Liver (tissue), 8 donors: ENCODE measurements at regions not wholly inside any gene's neighbourhood (a gene's known extent, or its start where the extent isn't known, plus 50 kb on each side); places are given as distances from the start of the nearest gene placed in this dataset.

ENCODE experiments used
- DNase-seq: peaks from one replicate; pipeline ENCODE4 v3.0.0-alpha.2; 2017; ENCODE audit warnings: low spot score
- H3K27ac ChIP-seq, 2 donors: one replicate each; pipeline ENCODE4 v1.7.0; 2013; ENCODE audit warnings: inconsistent platforms in 2 of 2, low read length in 2 of 2, control low read depth in 1 of 2, low read depth in 1 of 2, mild to moderate bottlenecking in 1 of 2
- H3K27me3 ChIP-seq, 4 donors: one replicate each; pipeline versions ENCODE4 v1.6.1 to v1.7.0; 2013; ENCODE audit warnings: low read length in 3 of 4, inconsistent platforms in 1 of 4, mild to moderate bottlenecking in 1 of 4, moderate library complexity in 1 of 4; ENCODE audit not compliant: control insufficient read depth in 4 of 4, insufficient read depth in 4 of 4
- H3K36me3 ChIP-seq, 4 donors: one replicate each; pipeline versions ENCODE4 v1.6.1 to v1.7.0; 2013; ENCODE audit warnings: low read length in 3 of 4, mild to moderate bottlenecking in 3 of 4, low read depth in 1 of 4, moderate library complexity in 1 of 4; ENCODE audit not compliant: control insufficient read depth in 4 of 4, insufficient read depth in 3 of 4
- H3K4me1 ChIP-seq, 4 donors: one replicate each; pipeline versions ENCODE4 v1.6.1 to v1.7.0; 2013; ENCODE audit warnings: low read length in 3 of 4, mild to moderate bottlenecking in 3 of 4, moderate library complexity in 1 of 4; ENCODE audit not compliant: control insufficient read depth in 4 of 4, insufficient read depth in 4 of 4
- H3K4me3 ChIP-seq, 3 donors: one replicate each; pipeline versions ENCODE4 v1.6.1 to v1.7.0; 2013; ENCODE audit warnings: low read length in 3 of 3, control low read depth in 1 of 3, low read depth in 1 of 3, mild to moderate bottlenecking in 1 of 3
- H3K9ac ChIP-seq, 2 donors: one replicate each; pipeline ENCODE4 v1.7.0; 2013; ENCODE audit warnings: low read length in 2 of 2, mild to moderate bottlenecking in 2 of 2, moderate library complexity in 2 of 2, control low read depth in 1 of 2, low read depth in 1 of 2
- H3K9me3 ChIP-seq, 4 donors: one replicate each; pipeline versions ENCODE4 v1.6.1 to v1.7.0; 2013; ENCODE audit warnings: low read length in 3 of 4; ENCODE audit not compliant: control insufficient read depth in 4 of 4
- ATF3 ChIP-seq: IDR thresholded peaks from 2 replicates; pipeline ENCODE4 v1.6.1; 2016; ENCODE audit warnings: antibody characterized with exemption
- CTCF ChIP-seq: fragments of 150-350 bp; IDR thresholded peaks from 2 replicates; pipeline ENCODE4 v1.5.1; 2017; ENCODE audit warnings: improper control_type of control experiment, low read depth, low read length; ENCODE audit not compliant: missing input control
- EGR1 ChIP-seq, 2 donors: IDR thresholded peaks; 2 replicates each; pipeline ENCODE4 v1.6.1; 2016 to 2018; ENCODE audit warnings: antibody characterized with exemption in 2 of 2, low read depth in 2 of 2
- FOXA1 ChIP-seq: IDR thresholded peaks from 2 replicates; pipeline ENCODE4 v1.6.1; 2016; ENCODE audit warnings: antibody characterized with exemption
- FOXA2 ChIP-seq: IDR thresholded peaks from 2 replicates; pipeline ENCODE4 v1.6.1; 2016; ENCODE audit warnings: antibody characterized with exemption
- GABPA ChIP-seq, 2 donors: IDR thresholded peaks in 1 of 2; conservative IDR thresholded peaks in 1 of 2; 2 replicates each; pipeline ENCODE4 v1.6.1; 2016; ENCODE audit warnings: antibody characterized with exemption in 2 of 2, mild to moderate bottlenecking in 1 of 2, moderate library complexity in 1 of 2
- HNF4A ChIP-seq, 2 donors: conservative IDR thresholded peaks; 2 replicates each; pipeline ENCODE4 v1.6.1; 2016; ENCODE audit warnings: antibody characterized with exemption in 2 of 2, mild to moderate bottlenecking in 2 of 2
- HNF4G ChIP-seq: IDR thresholded peaks from 2 replicates; pipeline ENCODE4 v1.6.1; 2016; ENCODE audit warnings: antibody characterized with exemption
- JUND ChIP-seq, 2 donors: IDR thresholded peaks; 2 replicates each; pipeline ENCODE4 v1.6.1; 2016; ENCODE audit warnings: antibody characterized with exemption in 2 of 2
- MAX ChIP-seq: IDR thresholded peaks from 2 replicates; pipeline ENCODE4 v1.6.1; 2016; ENCODE audit warnings: antibody characterized with exemption
- NR2F2 ChIP-seq: IDR thresholded peaks from 2 replicates; pipeline ENCODE4 v1.6.1; 2016; ENCODE audit warnings: antibody characterized with exemption
- RAD21 ChIP-seq, 2 donors: IDR thresholded peaks; 2 replicates each; pipeline ENCODE4 v1.6.1; 2016; ENCODE audit warnings: antibody characterized with exemption in 2 of 2, mild to moderate bottlenecking in 2 of 2
- REST ChIP-seq: IDR thresholded peaks from 2 replicates; pipeline ENCODE4 v1.6.1; 2016; ENCODE audit warnings: antibody characterized with exemption, mild to moderate bottlenecking
- RXRA ChIP-seq, 2 donors: IDR thresholded peaks; 2 replicates each; pipeline ENCODE4 v1.6.1; 2017 to 2018; ENCODE audit warnings: antibody characterized with exemption in 2 of 2, mild to moderate bottlenecking in 1 of 2
- SP1 ChIP-seq: IDR thresholded peaks from 2 replicates; pipeline ENCODE4 v1.6.1; 2018; ENCODE audit warnings: antibody characterized with exemption, mild to moderate bottlenecking
- TAF1 ChIP-seq: conservative IDR thresholded peaks from 2 replicates; pipeline ENCODE4 v1.6.1; 2016; ENCODE audit warnings: antibody characterized with exemption, mild to moderate bottlenecking
- YY1 ChIP-seq: IDR thresholded peaks from 2 replicates; pipeline ENCODE4 v1.6.1; 2016; ENCODE audit warnings: antibody characterized with exemption, mild to moderate bottlenecking
- ZBTB33 ChIP-seq: IDR thresholded peaks from 2 replicates; pipeline ENCODE4 v1.6.1; 2016; ENCODE audit warnings: antibody characterized with exemption
- WGBS: extraction: QIAGEN DNeasy Blood & Tissue Kit; methylation state at CpG from one replicate; pipeline ENCODE4 v1.1.7; 2013; 5-methylcytosine and 5-hydroxymethylcytosine counted together
- donor health status: healthy.
- donor health status: healthy.
- donor health status: healthy.
- donor health status: healthy.
- donor health status: healthy.

GRCh38 chr18:26764586-26764985 lies 100.9 kb downstream of the AQP4 start:
- no peaks in the 10 kb centered on the region for H3K36me3 ChIP-seq
- peaks cover 14 to 22% (median 19%) of the 10 kb centered on the region in 4 donors for H3K4me1 ChIP-seq
- H3K27me3 ChIP-seq: no peaks in the 10 kb centered on the region
- no peak for TF ChIP-seq JUND (IDR thresholded peaks at IDR 0.05)
- no peak for TF ChIP-seq HNF4G
- TF ChIP-seq RAD21 (IDR thresholded peaks at IDR 0.05): no peak
- TF ChIP-seq EGR1 (IDR thresholded peaks at IDR 0.05; ENCODE audit: low read depth in 2 of 2): no peak
- TF ChIP-seq NR2F2: no peak
- no peak for TF ChIP-seq FOXA1
- TF ChIP-seq HNF4A (conservative IDR thresholded peaks at IDR 0.05): no peak
- TF ChIP-seq REST: no peak
- no peak for TF ChIP-seq RXRA (IDR thresholded peaks at IDR 0.05)
- no peak for TF ChIP-seq YY1
- no peak for TF ChIP-seq ZBTB33
- TF ChIP-seq SP1: no peak
- no peak for TF ChIP-seq MAX
- no peak for TF ChIP-seq FOXA2
- TF ChIP-seq ATF3: no peak
- no peak for TF ChIP-seq TAF1
- no peak for TF ChIP-seq GABPA (IDR thresholded peaks at IDR 0.05 in 1 of 2, conservative IDR thresholded peaks at IDR 0.05 in 1 of 2)
- no peak for TF ChIP-seq CTCF
- DNase-seq: no peak
- H3K9ac ChIP-seq: no peak overlapping the region
- H3K27ac ChIP-seq: no peak overlapping the region
- no peak overlapping the region for H3K4me3 ChIP-seq
- H3K9me3 ChIP-seq: no peaks in the 10 kb centered on the region

- TF ChIP-seq FOXA2 (peak; percentile 53), TAF1 (no peak), JUND (IDR thresholded peaks at IDR 0.05) (no peak), FOXA1 (peak; percentile 33), HNF4A (conservative IDR thresholded peaks at IDR 0.05) (peak in 1 of 2 donors; percentile 5)
- H3K9me3 ChIP-seq: no peaks in the 10 kb centered on the region
- WGBS: 52% methylated on average over 1 of the region's 1 CpG
- no peak for DNase-seq
- H3K36me3 ChIP-seq: no peaks in the 10 kb centered on the region
- no peak overlapping the region for H3K27ac ChIP-seq
- no peak overlapping the region for H3K9ac ChIP-seq
- H3K4me3 ChIP-seq: no peak overlapping the region
- H3K27me3 ChIP-seq: no peaks in the 10 kb centered on the region
- H3K4me1 ChIP-seq: peaks cover 14 to 22% (median 19%) of the 10 kb centered on the region in 4 donors
Observed at GRCh38 chr18:26764177-26764576, 101.3 kb downstream of the AQP4 start.
